CD4-positive, alpha-beta T cell (primary cell): ENCODE measurements at regions not wholly inside any gene's neighbourhood (a gene's known extent, or its start where the extent isn't known, plus 50 kb on each side); places are given as distances from the start of the nearest gene placed in this dataset.

Experiments
- ATAC-seq: fragments of 200-7000 bp; cut with Tn5 transposase; one replicate; pipeline ENCODE4 v1.10.0; 2022; ENCODE audit warnings: mild to moderate bottlenecking; ENCODE audit not compliant: poor library complexity
- CTCF ChIA-PET: fragments of 350-600 bp; sonication (Branson Sonifier 250); formaldehyde crosslinking; loops from one replicate; lab custom pipeline; 2021; ENCODE audit warnings: antibody characterized with exemption, inconsistent platforms; lab: Charles Lee
- POLR2A ChIA-PET: fragments of 350-600 bp; sonication (Branson Sonifier 250); formaldehyde crosslinking; loops from one replicate; lab custom pipeline; 2021; ENCODE audit warnings: antibody characterized with exemption, inconsistent platforms; lab: Charles Lee
- DNase-seq, 14 experiments: peaks; one replicate each; pipeline ENCODE4 v3.0.0-alpha.2; 2013 to 2020; ENCODE audit warnings: mixed read lengths in 2 of 14
- H3K27ac ChIP-seq, 2 donors: one replicate each; pipeline versions ENCODE4 v1.5.1 to v1.7.0; 2013; ENCODE audit warnings: low read length in 2 of 2, low read depth in 1 of 2, mild to moderate bottlenecking in 1 of 2
- H3K27me3 ChIP-seq, 2 experiments: 1 replicate in 1 of 2; 2 replicates in 1 of 2; pipeline versions ENCODE4 v1.6.1 to v1.7.0; 2013; ENCODE audit warnings: low read length in 2 of 2, control low read depth in 1 of 2, mild to moderate bottlenecking in 1 of 2, moderate library complexity in 1 of 2; ENCODE audit not compliant: insufficient read depth in 2 of 2, control insufficient read depth in 1 of 2
- H3K36me3 ChIP-seq: one replicate; pipeline ENCODE4 v1.6.1; 2013; ENCODE audit warnings: low read length, control low read depth; ENCODE audit not compliant: insufficient read depth
- H3K4me1 ChIP-seq: one replicate; pipeline ENCODE4 v1.6.1; 2013; ENCODE audit warnings: low read length, control low read depth; ENCODE audit not compliant: insufficient read depth
- H3K4me3 ChIP-seq: one replicate; pipeline ENCODE4 v1.5.1; 2013; ENCODE audit warnings: mild to moderate bottlenecking, low read length, moderate library complexity
- H3K9me3 ChIP-seq, 2 experiments: 1 replicate in 1 of 2; 2 replicates in 1 of 2; pipeline versions ENCODE4 v1.6.1 to v1.7.0; 2013; ENCODE audit warnings: low read length in 2 of 2, mild to moderate bottlenecking in 2 of 2, control low read depth in 1 of 2, moderate library complexity in 1 of 2; ENCODE audit not compliant: control insufficient read depth in 1 of 2, insufficient read depth in 1 of 2
- H3K27ac Mint-ChIP-seq: one replicate; pipeline ENCODE4 v1.8.0; 2020; ENCODE audit warnings: mixed read lengths
- H3K27me3 Mint-ChIP-seq: one replicate; pipeline ENCODE4 v1.8.0; 2021; ENCODE audit warnings: mixed read lengths
- H3K36me3 Mint-ChIP-seq: one replicate; pipeline ENCODE4 v1.8.0; 2021; ENCODE audit warnings: low read depth, mixed read lengths
- H3K4me1 Mint-ChIP-seq: one replicate; pipeline ENCODE4 v1.8.0; 2021; ENCODE audit warnings: low read depth, mixed read lengths
- H3K4me3 Mint-ChIP-seq: one replicate; pipeline ENCODE4 v1.8.0; 2020; ENCODE audit warnings: mild to moderate bottlenecking, mixed read lengths
- H3K9me3 Mint-ChIP-seq: one replicate; pipeline ENCODE4 v1.8.0; 2020; ENCODE audit warnings: mixed read lengths
- intact Hi-C, 2 experiments: fragments of 100-400 bp; cut with DNase I in 1 of 2; cut with micrococcal nuclease in 1 of 2; formaldehyde crosslinking; loops; one replicate each; pipeline versions ENCODE4 v1.15.1 to v1.9.0; 2023 to 2025; cut with DNase I, micrococcal nuclease
- TF ChIP-seq, protein P1 (sequence below): fragments of 200-600 bp; IDR thresholded peaks from one replicate; pipeline ENCODE4 v1.8.0; 2022; ENCODE audit warnings: antibody characterized with exemption, mild to moderate bottlenecking

DNA sequence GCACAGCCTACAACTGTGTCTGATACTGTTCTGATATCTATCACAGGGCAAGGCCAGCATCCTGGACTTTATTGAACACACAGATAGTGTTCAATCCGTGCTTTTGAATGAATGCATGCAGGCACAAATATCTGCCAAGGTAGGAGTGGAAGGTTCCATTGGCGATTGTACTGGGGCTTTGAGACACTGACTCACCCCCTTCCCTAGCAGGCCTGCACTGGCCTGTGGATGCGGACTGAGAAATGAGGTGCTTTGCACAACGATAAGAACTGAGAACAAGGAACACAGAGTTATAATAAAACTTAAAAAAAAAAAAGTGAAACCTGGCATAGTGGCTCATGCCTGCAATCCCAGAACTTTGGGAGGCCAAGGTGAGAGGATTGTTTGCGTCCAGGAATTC lies 62.4 kb upstream of the NGF start:
- Histone ChIP-seq H3K27me3 (no peaks in the 10 kb centered on the region), H3K9me3 (no peaks in the 10 kb centered on the region), H3K4me1 (no peaks in the 10 kb centered on the region), H3K4me3 (no peak overlapping the region), H3K27ac (no peak overlapping the region), H3K36me3 (no peaks in the 10 kb centered on the region)
- intact Hi-C loops: no loop called here
- H3K4me1 Mint-ChIP-seq: no peaks in the 10 kb centered on the region
- H3K27me3 Mint-ChIP-seq: peaks cover 6% of the 10 kb centered on the region
- H3K27ac Mint-ChIP-seq: no peak overlapping the region
- ATAC-seq (no peak), DNase-seq (no peak)
- ChIA-PET POLR2A (no interaction called here), CTCF (interaction anchor here (1.2 kb wide), 1 partner anchor 21 kb away, joined by 3 read pairs; no protein-coding TSS in a partner anchor)
- no peaks in the 10 kb centered on the region for H3K36me3 Mint-ChIP-seq
- H3K4me3 Mint-ChIP-seq: no peak overlapping the region
- TF ChIP-seq, protein P1, sequence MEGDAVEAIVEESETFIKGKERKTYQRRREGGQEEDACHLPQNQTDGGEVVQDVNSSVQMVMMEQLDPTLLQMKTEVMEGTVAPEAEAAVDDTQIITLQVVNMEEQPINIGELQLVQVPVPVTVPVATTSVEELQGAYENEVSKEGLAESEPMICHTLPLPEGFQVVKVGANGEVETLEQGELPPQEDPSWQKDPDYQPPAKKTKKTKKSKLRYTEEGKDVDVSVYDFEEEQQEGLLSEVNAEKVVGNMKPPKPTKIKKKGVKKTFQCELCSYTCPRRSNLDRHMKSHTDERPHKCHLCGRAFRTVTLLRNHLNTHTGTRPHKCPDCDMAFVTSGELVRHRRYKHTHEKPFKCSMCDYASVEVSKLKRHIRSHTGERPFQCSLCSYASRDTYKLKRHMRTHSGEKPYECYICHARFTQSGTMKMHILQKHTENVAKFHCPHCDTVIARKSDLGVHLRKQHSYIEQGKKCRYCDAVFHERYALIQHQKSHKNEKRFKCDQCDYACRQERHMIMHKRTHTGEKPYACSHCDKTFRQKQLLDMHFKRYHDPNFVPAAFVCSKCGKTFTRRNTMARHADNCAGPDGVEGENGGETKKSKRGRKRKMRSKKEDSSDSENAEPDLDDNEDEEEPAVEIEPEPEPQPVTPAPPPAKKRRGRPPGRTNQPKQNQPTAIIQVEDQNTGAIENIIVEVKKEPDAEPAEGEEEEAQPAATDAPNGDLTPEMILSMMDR: no peak
- H3K9me3 Mint-ChIP-seq: no peaks in the 10 kb centered on the region

DNA sequence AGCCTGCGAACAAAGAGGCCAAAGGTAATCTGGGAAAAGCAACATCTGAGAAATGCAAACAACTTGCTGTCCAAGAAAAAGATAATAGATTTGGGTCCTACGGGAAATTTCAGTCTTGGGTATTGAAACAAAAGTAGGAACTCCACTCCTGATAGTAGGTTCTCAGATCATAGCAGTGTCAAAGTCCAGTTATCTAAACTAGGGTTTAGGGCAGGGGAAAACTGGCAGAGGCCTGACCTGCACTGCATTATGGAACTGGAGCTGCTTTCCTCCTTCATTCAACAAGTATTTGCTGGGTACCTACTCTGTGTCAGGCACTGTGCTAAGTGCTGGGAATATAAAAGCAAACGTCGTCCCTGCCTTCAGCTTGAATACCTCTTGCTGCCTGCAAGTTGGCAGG lies 60.7 kb upstream of the NGF start:
- TF ChIP-seq, protein P1: no peak
- H3K4me3 Mint-ChIP-seq: no peak overlapping the region
- Histone ChIP-seq H3K4me3 (no peak overlapping the region), H3K36me3 (no peaks in the 10 kb centered on the region), H3K27ac (no peak overlapping the region), H3K9me3 (no peaks in the 10 kb centered on the region), H3K27me3 (no peaks in the 10 kb centered on the region), H3K4me1 (no peaks in the 10 kb centered on the region)
- POLR2A ChIA-PET: no interaction called here
- ATAC-seq: no peak
- H3K27me3 Mint-ChIP-seq: peaks cover 6% of the 10 kb centered on the region
- intact Hi-C loops: no loop called here
- no peaks in the 10 kb centered on the region for H3K36me3 Mint-ChIP-seq
- DNase-seq: no peak
- H3K9me3 Mint-ChIP-seq: no peaks in the 10 kb centered on the region
- H3K27ac Mint-ChIP-seq: no peak overlapping the region
- CTCF ChIA-PET: no interaction called here
- H3K4me1 Mint-ChIP-seq: no peaks in the 10 kb centered on the region
